A549 (cell line): ENCODE measurements at regions not wholly inside any gene's neighbourhood (a gene's known extent, or its start where the extent isn't known, plus 50 kb on each side); places are given as distances from the start of the nearest gene placed in this dataset.

Experiments used
- ATAC-seq, 2 experiments: fragments of 200-7000 bp in 1 of 2; fragments of >200 bp in 1 of 2; cut with Nextera tagmentation in 1 of 2; cut with Tn5 transposase in 1 of 2; 3 replicates each; pipeline versions ENCODE4 v1.8.0 to v1.9.1; 2018 to 2020; ENCODE audit warnings: mild to moderate bottlenecking in 1 of 2, moderate library complexity in 1 of 2
- CTCF ChIA-PET: fragments of 300-600 bp; sonication (Branson Sonifier 250); formaldehyde crosslinking; extraction: SDS; loops from one replicate; lab custom pipeline; 2021; ENCODE audit warnings: antibody characterized with exemption, inconsistent platforms; lab: Yijun Ruan, JAX
- POLR2A ChIA-PET: fragments of 350-600 bp; formaldehyde crosslinking; extraction: SDS; loops from one replicate; lab custom pipeline; 2021; ENCODE audit warnings: antibody characterized with exemption, inconsistent platforms; lab: Yijun Ruan, JAX
- DNase-seq, 2 experiments: peaks; one replicate each; pipeline versions ENCODE4 v3.0.0 to v3.0.0-alpha.2; 2011 to 2016; ENCODE audit warnings: low read depth in 1 of 2, low spot score in 1 of 2
- FAIRE-seq: peaks from 2 replicates; lab custom pipeline; 2011; peaks lifted over from hg19 to GRCh38; lab: Jason Lieb, UNC
- H3K27ac ChIP-seq, 2 experiments: fragments of >200 bp; sonication (Bioruptor Twin); formaldehyde crosslinking; 3 replicates each; pipeline ENCODE4 v1.5.1; 2016 to 2017
- H3K4me1 ChIP-seq: fragments of >200 bp; sonication (Bioruptor Twin); formaldehyde crosslinking; 3 replicates; pipeline ENCODE4 v1.6.1; 2016
- H3K4me2 ChIP-seq: fragments of >200 bp; sonication (Bioruptor Twin); formaldehyde crosslinking; 3 replicates; pipeline ENCODE4 v1.6.1; 2016
- H3K4me3 ChIP-seq: fragments of >200 bp; sonication (Bioruptor Twin); formaldehyde crosslinking; 3 replicates; pipeline ENCODE4 v1.5.1; 2016
- H3K9me3 ChIP-seq: fragments of >200 bp; sonication (Bioruptor Twin); formaldehyde crosslinking; 3 replicates; pipeline ENCODE4 v1.6.1; 2016
- BCL3 ChIP-seq: fragments of >200 bp; sonication (Bioruptor Twin); formaldehyde crosslinking; IDR thresholded peaks from 3 replicates; pipeline ENCODE4 v1.6.1; 2016
- CBX2 ChIP-seq: fragments of 200-600 bp; sonication (generic); IDR thresholded peaks from 2 replicates; pipeline ENCODE4 v1.6.1; 2016; ENCODE audit warnings: low read depth, mild to moderate bottlenecking, borderline replicate concordance
- CBX8 ChIP-seq: fragments of 200-600 bp; sonication (generic); IDR thresholded peaks from 2 replicates; pipeline ENCODE4 v1.6.1; 2016
- CEBPB ChIP-seq, 2 experiments: fragments of >200 bp in 1 of 2; sonication (Bioruptor Twin) in 1 of 2; formaldehyde crosslinking in 1 of 2; IDR thresholded peaks; 2 replicates each; pipeline ENCODE4 v1.6.1; 2012 to 2016
- CHD4 ChIP-seq: fragments of 200-600 bp; sonication (generic); IDR thresholded peaks from 2 replicates; pipeline ENCODE4 v1.6.1; 2016; ENCODE audit warnings: antibody characterized with exemption, mild to moderate bottlenecking, borderline replicate concordance
- E2F6 ChIP-seq: IDR thresholded peaks from 2 replicates; pipeline ENCODE4 v1.6.1; 2012; ENCODE audit warnings: low read depth, borderline replicate concordance
- ELK1 ChIP-seq: fragments of 150-350 bp; IDR thresholded peaks from 2 replicates; pipeline ENCODE4 v1.6.1; 2014; ENCODE audit warnings: low read depth, mild to moderate bottlenecking, low read length
- FOSB ChIP-seq: fragments of 250-450 bp; sonication (Bioruptor Pico); IDR thresholded peaks from 2 replicates; pipeline ENCODE4 v1.5.0; 2020; ENCODE audit warnings: mild to moderate bottlenecking, moderate library complexity
- FOSL2 ChIP-seq, 2 experiments: fragments of 450-650 bp in 1 of 2; fragments of >200 bp in 1 of 2; sonication (Bioruptor Twin) in 1 of 2; formaldehyde crosslinking; IDR thresholded peaks; 2 replicates each; pipeline versions ENCODE4 v1.5.0 to v1.6.1; 2016 to 2020; ENCODE audit warnings: mild to moderate bottlenecking in 1 of 2, moderate library complexity in 1 of 2
- HEYL ChIP-seq: fragments of 250-450 bp; sonication (Bioruptor Pico); IDR thresholded peaks from 2 replicates; pipeline ENCODE4 v1.8.0; 2021; ENCODE audit warnings: mild to moderate bottlenecking, moderate library complexity
- HOXB13 ChIP-seq: fragments of 250-450 bp; sonication (Bioruptor Pico); IDR thresholded peaks from 2 replicates; pipeline ENCODE4 v1.5.0; 2020; ENCODE audit warnings: low read depth, mild to moderate bottlenecking, moderate library complexity
- KDM1A ChIP-seq: fragments of 200-600 bp; sonication (generic); IDR thresholded peaks from 2 replicates; pipeline ENCODE4 v1.6.1; 2016; ENCODE audit warnings: low read depth, mild to moderate bottlenecking
- KDM5A ChIP-seq: fragments of 200-600 bp; sonication (generic); IDR thresholded peaks from 2 replicates; pipeline ENCODE4 v1.6.1; 2016; ENCODE audit warnings: antibody characterized with exemption, mild to moderate bottlenecking
- MAZ ChIP-seq: fragments of 150-350 bp; IDR thresholded peaks from 2 replicates; pipeline ENCODE4 v1.6.1; 2014; ENCODE audit warnings: antibody characterized with exemption, low read depth, low read length, borderline replicate concordance
- MYC ChIP-seq: IDR thresholded peaks from 2 replicates; pipeline ENCODE4 v1.6.1; 2012; ENCODE audit warnings: mild to moderate bottlenecking, inconsistent platforms, low read length, improper control_type of control experiment, borderline replicate concordance
- NFE2L2 ChIP-seq: fragments of 150-350 bp; conservative IDR thresholded peaks from 2 replicates; pipeline ENCODE4 v1.6.1; 2014; ENCODE audit warnings: low read length
- NPAS2 ChIP-seq: fragments of 250-450 bp; sonication (Bioruptor Pico); IDR thresholded peaks from 2 replicates; pipeline ENCODE4 v1.8.0; 2022; ENCODE audit warnings: mild to moderate bottlenecking, moderate library complexity, borderline replicate concordance
- PBX3 ChIP-seq: IDR thresholded peaks from 2 replicates; pipeline ENCODE4 v1.6.1; 2012
- PHF8 ChIP-seq: fragments of 200-600 bp; sonication (generic); IDR thresholded peaks from 2 replicates; pipeline ENCODE4 v1.6.1; 2016; ENCODE audit warnings: low read depth, mild to moderate bottlenecking, antibody characterized with exemption, moderate library complexity, borderline replicate concordance
- POLR2AphosphoS2 ChIP-seq: conservative IDR thresholded peaks from 2 replicates; pipeline ENCODE4 v1.6.1; 2012; ENCODE audit warnings: low read length, improper control_type of control experiment, inconsistent platforms
- RCOR1 ChIP-seq: fragments of 150-350 bp; IDR thresholded peaks from 2 replicates; pipeline ENCODE4 v1.6.1; 2014; ENCODE audit warnings: antibody characterized with exemption, low read length, low read depth
- REST ChIP-seq: fragments of 200-600 bp; sonication (generic); IDR thresholded peaks from 2 replicates; pipeline ENCODE4 v1.6.1; 2016; ENCODE audit warnings: antibody characterized with exemption, mild to moderate bottlenecking, moderate library complexity
- RFX5 ChIP-seq: fragments of 450-650 bp; IDR thresholded peaks from 2 replicates; pipeline ENCODE4 v1.7.1; 2014; ENCODE audit warnings: antibody characterized with exemption, mild to moderate bottlenecking, moderate library complexity
- RNF2 ChIP-seq: fragments of 200-600 bp; sonication (generic); IDR thresholded peaks from 2 replicates; pipeline ENCODE4 v1.6.1; 2016; ENCODE audit warnings: low read depth, mild to moderate bottlenecking, antibody characterized with exemption, moderate library complexity, borderline replicate concordance
- SMC3 ChIP-seq: fragments of >200 bp; sonication (Bioruptor Twin); formaldehyde crosslinking; IDR thresholded peaks from 3 replicates; pipeline ENCODE4 v1.6.1; 2018; ENCODE audit warnings: inconsistent platforms
- SREBF2 ChIP-seq: fragments of 450-650 bp; IDR thresholded peaks from 2 replicates; pipeline ENCODE4 v1.6.1; 2014; ENCODE audit warnings: mild to moderate bottlenecking, moderate library complexity
- USF2 ChIP-seq: fragments of 450-650 bp; IDR thresholded peaks from 2 replicates; pipeline ENCODE4 v1.6.1; 2014; ENCODE audit warnings: antibody characterized with exemption
- ZC3H11A ChIP-seq: fragments of 450-650 bp; IDR thresholded peaks from 2 replicates; pipeline ENCODE4 v1.6.1; 2014; ENCODE audit warnings: antibody characterized with exemption, mild to moderate bottlenecking
- ZNF302 ChIP-seq: fragments of 250-450 bp; sonication (Bioruptor Pico); IDR thresholded peaks from 2 replicates; pipeline ENCODE4 v1.9.0; 2021; ENCODE audit warnings: inconsistent platforms, mild to moderate bottlenecking, moderate library complexity
- ZSCAN20 ChIP-seq: fragments of 250-450 bp; sonication (Bioruptor Pico); IDR thresholded peaks from 2 replicates; pipeline ENCODE4 v1.8.0; 2022; ENCODE audit warnings: mild to moderate bottlenecking, moderate library complexity
- WGBS: methylation state at CpG from one replicate; pipeline ENCODE4 v1.1.6; 2017; ENCODE audit errors: missing lambda C conversion rate; 5-methylcytosine and 5-hydroxymethylcytosine counted together

GRCh38 chr10:129179245-129179971 is 287.6 kb upstream of the MGMT start:
- H3K4me3 ChIP-seq = no peak overlapping the region
- H3K9me3 ChIP-seq = no peaks in the 10 kb centered on the region
- no peak overlapping the region for H3K4me2 ChIP-seq
- CTCF ChIA-PET = no interaction called here
- no peak overlapping the region for H3K27ac ChIP-seq
- no peaks in the 10 kb centered on the region for H3K4me1 ChIP-seq
- POLR2A ChIA-PET = no interaction called here
- ATAC-seq = no peak
- no peak for TF ChIP-seq PHF8
- TF ChIP-seq CBX2 = no peak
- TF ChIP-seq NPAS2 (CRISPR knock-in tag) = no peak
- no peak for TF ChIP-seq ZSCAN20 (CRISPR knock-in tag)
- no peak for TF ChIP-seq PBX3
- TF ChIP-seq HOXB13 = no peak
- TF ChIP-seq RNF2 = no peak
- no peak for TF ChIP-seq E2F6
- TF ChIP-seq BCL3 = no peak
- TF ChIP-seq MYC = no peak
- TF ChIP-seq RCOR1 = no peak
- TF ChIP-seq POLR2AphosphoS2 = no peak
- TF ChIP-seq ZNF302 = no peak
- TF ChIP-seq SREBF2 = no peak
- no peak for TF ChIP-seq ELK1
- TF ChIP-seq USF2 = no peak
- TF ChIP-seq ZC3H11A = no peak
- no peak for TF ChIP-seq MAZ
- no peak for TF ChIP-seq KDM1A
- FAIRE-seq = no peak
- WGBS = under 1% methylated on average over 9 of the region's 9 CpGs
- no peak for DNase-seq

GRCh38 chr10:129179972-129180678 is 286.9 kb upstream of the MGMT start:
- CTCF ChIA-PET = no interaction called here
- WGBS = 29% methylated on average over 11 of the region's 11 CpGs
- no peak for TF ChIP-seq HEYL
- no peak for TF ChIP-seq FOSB
- TF ChIP-seq RFX5 = no peak
- TF ChIP-seq ZSCAN20 (CRISPR knock-in tag) = no peak
- TF ChIP-seq KDM5A = no peak
- TF ChIP-seq SMC3 = no peak
- no peak for TF ChIP-seq NFE2L2
- TF ChIP-seq CBX8 = no peak
- TF ChIP-seq CHD4 = no peak
- TF ChIP-seq PHF8 = no peak
- TF ChIP-seq CEBPB (IDR thresholded peaks at IDR 0.05) = no peak
- TF ChIP-seq REST = no peak
- TF ChIP-seq FOSL2 (IDR thresholded peaks at IDR 0.05) = no peak
- no peak for TF ChIP-seq FOSL2 (CRISPR knock-in tag; IDR thresholded peaks at IDR 0.05)

More at GRCh38 chr10:129179972-129180678, 286.9 kb upstream of the MGMT start:
- POLR2A ChIA-PET = no interaction called here
- Histone ChIP-seq H3K4me3 (no peak overlapping the region), H3K4me2 (no peak overlapping the region), H3K9me3 (no peaks in the 10 kb centered on the region), H3K4me1 (no peaks in the 10 kb centered on the region), H3K27ac (no peak overlapping the region)
- DNase-seq (no peak), ATAC-seq (no peak), FAIRE-seq (no peak)
